GM19043 (cell line): ENCODE measurements at regions not wholly inside any gene's neighbourhood (a gene's known extent, or its start where the extent isn't known, plus 50 kb on each side); places are given as distances from the start of the nearest gene placed in this dataset.
"Not testable (repeated sequence)": the region's sequence is repeated elsewhere in the genome, so short reads cannot be mapped to it uniquely, and the experiment has no call there.

Source experiments
- ATAC-seq: cut with Tn5 transposase; IDR thresholded peaks from one replicate; pipeline ENCODE4 v1.9.1; 2021; ENCODE audit warnings: low read depth; ENCODE audit not compliant: unreplicated experiment

DNA sequence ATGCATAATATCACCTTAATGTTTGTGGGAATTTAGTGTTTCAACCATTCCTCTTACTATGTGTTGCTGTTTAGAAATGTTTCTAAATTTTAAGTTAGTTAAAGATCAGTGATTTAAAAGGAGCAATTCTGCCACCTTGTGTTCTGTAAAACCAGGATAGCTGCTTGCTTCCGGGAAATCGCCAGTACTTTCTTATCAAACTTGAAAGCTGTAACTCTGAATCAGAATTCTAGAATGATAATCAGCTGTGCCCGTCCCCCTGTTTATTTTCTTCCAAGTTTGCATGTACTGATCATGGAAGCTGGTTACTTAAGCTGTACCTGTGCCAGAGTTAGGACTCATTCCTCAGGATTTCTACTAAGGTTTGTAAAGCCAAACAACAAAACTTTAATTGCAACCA lies 656.4 kb downstream of the LTN1 start:
- no peak for ATAC-seq

DNA sequence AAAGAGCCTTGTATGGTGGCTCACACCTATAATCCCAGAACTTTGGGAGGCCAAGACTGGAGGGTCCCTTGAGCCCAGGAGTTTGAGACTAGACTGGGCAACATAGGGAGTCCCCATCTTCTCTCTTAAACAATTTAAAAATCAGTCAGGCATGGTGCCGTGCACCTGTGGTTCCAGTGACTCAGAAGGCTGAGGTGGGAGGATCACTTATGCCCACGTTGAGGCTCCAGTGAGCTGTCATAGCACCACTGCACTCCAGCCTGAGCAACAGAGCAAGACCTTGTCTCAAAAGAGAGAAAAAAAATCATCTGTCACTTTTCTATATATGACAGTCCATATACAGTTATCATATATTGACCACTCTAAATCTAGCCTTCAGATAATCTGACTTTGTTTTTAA lies 658.3 kb downstream of the LTN1 start:
- no peak for ATAC-seq

DNA sequence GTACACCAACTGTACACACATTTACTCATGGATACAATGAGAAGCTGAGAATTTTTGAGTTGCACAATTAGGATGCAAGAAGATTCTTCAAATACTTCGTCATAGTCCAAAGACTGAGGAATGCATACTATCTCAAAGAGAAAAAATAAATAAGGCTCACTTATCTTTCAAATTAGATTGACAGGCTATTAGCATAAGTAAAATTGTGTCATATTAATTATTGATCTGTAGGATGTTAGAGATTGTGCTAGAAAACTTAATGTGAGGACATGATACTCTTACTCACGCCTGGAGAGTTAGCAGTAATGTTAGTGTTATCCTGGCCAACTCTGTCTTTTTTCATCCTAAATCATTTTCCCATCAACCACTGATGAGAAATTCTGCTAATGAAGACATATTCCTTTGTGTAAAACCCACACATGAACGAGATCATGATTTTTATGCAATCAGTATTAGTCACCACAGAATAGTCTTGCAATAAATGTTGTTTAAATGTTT lies 659.0 kb downstream of the LTN1 start:
- ATAC-seq, result no peak

DNA sequence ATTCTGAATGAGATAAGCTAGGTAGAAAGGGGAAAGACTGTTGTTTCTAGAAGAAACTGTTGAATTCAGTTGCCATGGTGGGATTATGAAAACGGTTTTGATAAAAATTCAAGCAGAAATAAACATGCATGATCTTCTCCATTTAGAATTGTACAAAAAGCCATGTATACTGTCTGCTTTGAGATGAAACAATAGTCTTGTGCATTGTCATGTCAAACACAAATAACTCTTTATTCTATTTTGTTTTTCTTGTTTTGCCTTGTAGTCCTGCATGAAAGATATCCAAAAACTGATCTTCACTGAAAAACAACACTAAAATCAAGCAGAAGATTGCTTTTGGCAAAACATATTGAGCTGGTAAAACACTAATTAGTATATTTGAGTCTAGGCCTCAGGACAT lies 659.9 kb downstream of the LTN1 start:
- no peak for ATAC-seq

DNA sequence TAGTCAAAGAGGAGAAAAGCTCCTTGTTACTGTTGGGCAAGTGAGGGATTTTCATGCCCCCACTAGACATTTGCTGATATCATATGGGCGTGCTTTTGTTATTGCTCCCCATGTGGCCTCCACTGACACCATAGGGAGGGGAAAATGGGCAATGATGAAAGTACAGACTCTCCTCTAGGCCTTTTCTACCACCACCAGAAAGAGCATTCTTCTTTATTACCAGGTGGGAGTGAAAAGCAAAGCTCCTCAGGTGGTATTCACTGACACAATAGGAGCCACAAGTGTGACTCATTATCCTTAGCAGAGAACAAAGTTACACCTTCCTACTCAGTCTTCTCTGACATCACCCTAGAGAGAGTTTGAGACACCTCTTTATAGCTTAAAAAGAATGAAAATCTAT lies 667.1 kb downstream of the LTN1 start:
- no peak for ATAC-seq

DNA sequence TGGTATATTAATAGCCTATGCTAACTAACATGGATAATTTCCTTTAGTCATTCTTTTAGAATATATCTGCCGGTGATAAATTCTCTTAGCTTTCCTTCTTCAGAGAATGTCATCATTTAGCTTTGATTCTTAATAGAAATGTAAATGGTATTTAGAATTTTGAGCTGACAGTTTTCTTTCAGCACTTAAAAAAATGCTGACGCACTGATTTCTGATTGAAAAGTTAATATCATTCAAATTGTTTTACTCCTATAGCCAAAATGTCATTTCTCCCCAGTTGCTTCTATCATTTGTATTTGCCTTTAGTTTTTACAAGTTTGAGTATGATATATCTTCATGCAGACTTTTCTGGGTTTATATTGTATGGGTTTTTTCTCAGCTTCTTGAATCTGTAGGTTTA lies 668.0 kb downstream of the LTN1 start:
- ATAC-seq, result no peak

DNA sequence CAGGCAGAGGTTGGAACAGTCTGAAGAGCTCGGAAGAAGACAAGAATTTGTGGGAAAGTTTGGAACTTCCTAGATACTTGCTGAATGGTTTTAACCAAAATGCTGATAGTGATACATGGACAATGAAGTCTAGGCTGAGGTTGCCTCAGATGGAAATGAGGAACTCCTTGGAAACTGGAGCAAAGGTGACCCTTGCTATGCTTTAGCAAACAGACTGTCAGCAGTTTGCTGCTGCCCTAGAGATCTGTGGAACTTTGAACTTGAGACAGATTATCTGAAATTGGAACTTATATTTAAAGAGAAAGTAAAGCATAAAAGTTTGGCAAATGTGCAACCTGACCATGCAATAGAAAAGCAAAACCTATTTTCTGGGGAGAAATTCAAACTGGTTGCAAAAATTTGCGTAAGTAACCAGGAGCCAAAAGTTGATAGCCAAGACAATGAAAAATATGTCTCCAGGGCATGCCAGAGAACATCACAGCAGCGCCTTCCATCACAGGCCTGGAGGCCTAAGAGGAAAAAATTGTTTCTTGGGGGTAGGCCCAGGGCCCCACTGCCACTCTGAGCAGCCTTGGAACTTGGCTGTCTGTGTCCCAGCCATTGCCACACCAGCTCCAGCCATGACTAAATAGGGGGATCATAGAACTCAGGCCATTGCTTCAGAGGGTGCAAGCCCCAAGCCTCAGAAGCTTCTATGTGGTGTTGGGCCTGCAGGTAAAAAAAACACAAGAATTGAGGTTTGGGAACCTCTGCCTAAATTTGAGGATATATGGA lies 675.3 kb downstream of the LTN1 start:
- no peak for ATAC-seq

DNA sequence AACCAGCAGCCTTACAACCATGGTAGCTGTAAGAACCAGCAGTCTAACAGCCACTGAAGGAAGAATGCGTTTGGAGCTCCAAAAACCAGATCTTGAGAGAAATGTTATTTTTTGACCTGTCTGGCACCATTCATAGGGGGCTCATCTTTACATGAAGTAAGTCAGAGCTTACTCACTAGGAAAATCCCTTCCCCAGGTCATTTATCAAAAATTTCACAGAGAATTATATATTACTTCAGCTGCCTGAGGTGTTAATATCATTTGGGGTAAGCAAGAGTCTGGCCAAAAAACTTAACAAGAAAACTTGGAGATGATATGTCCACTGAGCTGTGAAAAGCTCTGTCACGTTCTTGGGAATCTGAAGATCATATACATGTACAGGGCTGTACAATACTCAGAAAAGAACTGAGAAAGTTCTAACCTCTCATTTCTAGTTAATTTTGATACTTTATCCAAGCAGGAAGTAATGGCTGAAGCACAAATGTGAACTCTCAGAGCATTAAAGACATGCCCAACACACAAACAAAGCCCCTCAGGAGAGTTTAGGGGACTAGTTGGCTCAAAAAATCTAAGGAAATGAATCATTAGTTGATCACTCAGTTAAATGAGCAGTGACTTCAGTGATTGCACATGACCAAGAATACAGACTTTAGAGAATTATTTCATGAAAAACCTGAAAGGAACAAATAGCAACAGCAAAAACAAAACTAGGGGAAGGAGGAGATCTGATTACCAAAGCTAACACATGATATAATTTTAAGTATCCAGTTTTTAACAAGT lies 681.1 kb downstream of the LTN1 start:
- no peak for ATAC-seq

DNA sequence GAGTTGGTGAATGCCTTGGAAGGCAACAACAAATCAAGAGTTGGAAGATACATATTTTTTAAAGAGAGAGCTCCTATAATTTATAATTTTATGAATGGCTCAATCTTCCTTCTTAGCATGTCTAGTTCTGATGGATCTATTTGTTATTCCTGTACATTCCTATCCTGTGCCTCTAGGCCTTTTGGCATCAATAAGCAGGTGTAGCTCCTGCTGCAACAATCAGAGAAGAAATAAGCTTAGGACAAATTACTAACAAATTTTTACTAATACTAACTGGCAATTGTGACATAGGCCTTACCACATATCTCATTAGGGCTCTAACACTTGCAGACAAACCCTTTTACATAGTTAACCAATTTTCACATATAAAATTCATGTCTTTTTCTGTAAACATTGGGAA lies 682.0 kb downstream of the LTN1 start:
- no peak for ATAC-seq

DNA sequence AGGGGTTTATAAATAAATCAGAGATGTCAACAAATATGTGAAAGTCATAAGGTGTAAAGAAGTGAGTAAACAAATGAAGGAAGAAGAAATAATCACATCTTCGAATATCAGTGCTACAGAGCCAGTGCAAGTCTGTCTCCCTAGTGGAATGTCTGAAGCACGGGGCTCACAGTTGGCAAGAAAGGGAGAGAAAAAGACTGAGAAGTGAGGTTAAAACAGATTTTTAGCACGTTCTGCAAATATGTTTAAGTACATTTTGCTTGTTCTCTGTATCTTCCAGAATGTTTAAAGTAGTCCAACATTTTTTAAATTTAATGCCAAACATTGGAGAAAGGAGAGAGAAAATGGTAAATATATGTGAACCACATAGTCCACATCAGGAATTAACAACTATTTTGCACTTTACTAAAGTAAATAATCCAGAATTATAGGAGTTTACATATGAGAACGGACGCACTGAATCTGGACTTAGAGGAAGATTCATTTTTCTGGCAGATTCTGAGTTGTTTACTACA lies 682.4 kb downstream of the LTN1 start:
- no peak for ATAC-seq

DNA sequence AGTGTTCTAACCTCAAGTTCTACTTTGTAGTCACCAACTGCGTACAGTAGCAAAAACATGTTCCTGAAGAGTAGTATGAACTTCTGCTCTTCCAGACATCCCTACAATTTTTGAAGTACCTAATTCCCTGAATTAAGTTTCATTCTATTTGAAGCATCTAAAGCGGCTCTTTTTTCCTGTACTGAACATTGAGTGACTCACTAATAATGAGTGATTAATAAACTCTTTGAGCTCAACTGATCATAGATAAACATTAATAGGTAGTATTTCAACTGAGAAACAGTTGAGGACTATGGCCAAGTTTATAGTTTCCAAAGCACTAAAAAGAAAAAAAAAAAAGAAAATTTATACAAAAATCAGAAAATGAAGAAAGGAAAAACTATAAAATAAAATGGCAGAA lies 683.1 kb downstream of the LTN1 start:
- ATAC-seq, result no peak

DNA sequence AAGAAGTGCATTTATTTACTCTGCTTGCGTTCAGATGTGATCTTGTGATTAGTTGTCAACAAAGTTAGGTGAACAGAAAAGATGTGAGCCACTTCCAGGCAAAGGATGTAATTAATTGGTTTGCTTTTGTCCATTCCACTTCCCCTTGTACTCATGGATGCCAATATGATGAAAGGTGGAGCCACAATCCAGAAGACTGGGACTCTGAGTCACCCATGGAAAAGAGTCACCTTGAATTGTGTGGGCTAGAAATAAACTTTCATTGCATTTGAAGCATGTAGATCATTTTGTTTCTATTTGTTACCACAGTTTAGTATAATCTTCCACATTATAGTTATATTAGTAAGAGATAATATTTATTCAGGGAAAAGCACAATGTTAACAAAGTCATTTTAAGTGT lies 684.2 kb downstream of the LTN1 start:
- no peak for ATAC-seq

DNA sequence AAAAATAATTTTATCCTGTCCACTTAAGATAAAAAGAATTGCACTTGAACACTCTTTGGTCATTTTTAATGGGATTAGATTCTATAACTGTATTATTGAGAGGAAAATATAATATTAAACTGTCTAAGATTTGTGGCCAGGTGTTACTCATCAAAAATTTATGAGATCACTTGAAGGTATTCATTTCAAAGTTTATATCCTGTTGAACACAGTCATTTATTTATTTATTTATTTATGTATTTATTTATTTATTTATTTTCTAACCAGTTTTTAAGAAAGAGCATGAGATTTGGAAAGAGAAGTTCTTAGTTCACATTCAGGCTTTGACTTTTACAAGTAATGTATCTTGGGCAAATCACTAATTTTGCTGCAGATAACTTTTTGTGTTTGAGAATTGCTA lies 692.7 kb downstream of the LTN1 start:
- ATAC-seq, result no peak

DNA sequence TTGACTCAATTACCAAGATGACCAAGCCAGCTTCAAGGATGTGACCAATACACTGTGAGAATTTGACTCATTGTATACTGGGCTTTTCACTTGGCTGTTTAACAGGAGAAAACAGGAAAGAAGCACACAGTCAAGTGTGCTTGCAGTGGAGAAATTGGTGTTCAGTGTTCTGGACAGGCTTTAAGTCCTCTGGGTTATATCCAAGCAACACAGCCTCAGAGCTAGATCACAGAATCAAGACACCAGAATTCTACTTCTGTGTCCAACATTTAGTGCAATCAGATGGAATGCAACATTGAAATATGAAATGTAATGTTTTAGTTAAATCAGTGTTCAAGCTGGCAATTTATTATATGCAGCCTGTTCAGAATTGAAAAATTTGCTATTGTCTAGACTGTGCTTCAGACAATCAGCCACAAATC lies 694.4 kb downstream of the LTN1 start:
- no peak for ATAC-seq

DNA sequence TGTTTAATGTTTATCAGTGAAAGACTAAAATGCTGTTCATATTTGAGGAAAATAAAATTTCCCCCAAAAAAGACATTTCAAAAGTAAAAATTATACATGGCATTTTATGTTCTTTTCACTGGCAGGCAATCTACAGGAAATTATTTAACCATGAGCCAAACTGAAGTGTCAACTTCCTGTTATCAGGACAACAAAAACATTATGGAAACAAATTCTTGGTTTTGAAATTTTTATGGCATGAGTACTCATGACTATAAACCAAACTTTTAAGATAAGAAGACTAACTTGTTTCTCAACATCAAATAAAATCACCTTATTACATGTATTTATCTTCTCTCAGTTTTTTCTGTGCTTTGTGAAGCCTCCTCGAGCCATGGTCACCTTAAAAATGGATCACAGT lies 698.6 kb downstream of the LTN1 start:
- no peak for ATAC-seq

DNA sequence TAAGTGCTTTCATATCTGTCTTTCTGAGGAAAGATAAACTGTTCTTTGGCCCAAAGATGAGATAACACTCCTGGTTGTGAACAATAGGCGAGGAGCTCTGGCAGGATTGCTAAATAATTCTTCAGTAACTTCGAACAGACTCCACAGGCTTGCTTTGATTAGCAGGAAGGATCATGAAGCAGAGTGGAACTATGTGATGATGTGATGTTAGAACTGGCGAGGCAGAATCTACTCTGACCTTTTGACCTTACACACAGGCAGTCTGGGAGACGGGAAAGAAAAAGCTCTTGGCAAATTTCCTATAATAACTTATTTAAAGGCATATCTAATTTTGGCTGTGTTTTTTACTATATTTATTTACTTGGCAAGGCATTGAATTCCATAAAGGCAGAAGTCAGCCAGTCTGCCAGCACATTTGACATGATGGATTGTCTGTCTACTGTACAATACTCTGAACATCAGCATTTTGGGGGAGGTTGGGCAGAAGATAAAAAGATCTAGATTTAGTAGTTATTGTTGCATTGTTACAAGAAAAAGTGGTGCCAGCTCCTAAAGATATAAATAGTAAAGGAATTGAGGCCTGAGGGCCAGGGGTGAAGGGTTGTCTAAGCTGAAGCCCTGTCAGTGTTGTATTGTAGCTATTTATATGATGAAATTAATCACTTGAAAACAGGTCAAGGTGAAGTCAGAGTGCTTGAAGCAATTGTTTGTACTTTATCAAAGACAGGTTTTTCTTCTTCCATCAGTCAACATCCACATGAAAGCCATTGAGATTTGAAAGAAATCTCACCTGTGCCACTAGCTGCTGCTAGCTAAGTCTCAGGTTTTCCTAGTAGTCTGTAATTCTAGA lies 708.8 kb downstream of the LTN1 start:
- ATAC-seq, result no peak

DNA sequence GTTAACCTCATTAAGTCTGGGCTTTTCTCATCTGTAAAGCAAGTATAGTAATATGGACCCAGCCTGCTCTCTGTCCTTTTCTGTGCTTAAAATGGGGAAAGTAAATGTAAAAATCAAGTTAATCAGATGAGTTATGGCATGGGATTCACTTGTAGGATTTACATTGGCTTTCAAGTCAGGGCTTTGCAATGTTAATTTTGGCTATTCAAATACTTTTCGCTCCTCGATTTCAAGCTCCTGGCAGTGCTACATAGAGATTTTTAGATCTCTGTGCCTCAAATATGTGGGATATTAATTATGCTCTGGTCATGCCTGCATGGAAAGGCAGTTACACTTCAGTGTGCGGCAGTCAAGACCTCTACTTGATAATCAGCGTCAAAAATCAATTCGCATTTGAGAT lies 709.8 kb downstream of the LTN1 start:
- ATAC-seq, result no peak

DNA sequence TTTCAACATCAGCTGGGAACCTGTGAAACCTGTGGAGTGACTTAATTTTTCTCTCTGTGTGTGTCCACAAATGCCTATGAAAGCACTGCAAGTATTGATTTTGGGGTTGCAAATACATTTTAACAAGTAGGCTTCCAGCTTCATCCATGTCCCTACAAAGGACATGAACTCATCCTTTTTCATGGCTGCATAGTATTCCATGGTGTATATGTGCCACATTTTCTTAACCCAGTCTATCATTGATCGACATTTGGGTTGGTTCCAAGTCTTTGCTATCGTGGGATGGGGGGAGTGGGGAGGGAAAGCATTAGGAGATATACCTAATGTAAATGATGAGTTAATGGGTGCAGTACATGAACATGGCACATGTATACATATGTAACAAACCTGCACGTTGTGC lies 711.3 kb downstream of the LTN1 start:
- not testable (repeated sequence) for ATAC-seq

DNA sequence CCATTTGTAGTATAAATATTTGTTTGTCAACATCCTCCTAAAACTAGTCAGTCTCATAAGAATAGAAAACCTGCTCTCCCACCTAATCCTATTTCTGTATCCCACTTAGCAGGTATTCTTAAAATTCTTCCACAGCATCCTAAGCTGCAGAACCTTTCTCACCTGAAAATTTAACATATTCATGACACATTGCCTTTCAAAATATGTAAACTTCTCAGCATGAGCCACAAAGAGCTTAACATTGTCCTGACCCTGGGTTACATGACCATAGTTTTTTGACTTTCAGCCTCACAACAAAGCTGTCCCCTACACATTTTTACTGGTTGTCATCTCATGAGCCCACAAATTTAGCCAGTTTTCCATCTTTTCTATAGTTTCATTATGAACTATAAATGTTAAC lies 712.1 kb downstream of the LTN1 start:
- no peak for ATAC-seq

DNA sequence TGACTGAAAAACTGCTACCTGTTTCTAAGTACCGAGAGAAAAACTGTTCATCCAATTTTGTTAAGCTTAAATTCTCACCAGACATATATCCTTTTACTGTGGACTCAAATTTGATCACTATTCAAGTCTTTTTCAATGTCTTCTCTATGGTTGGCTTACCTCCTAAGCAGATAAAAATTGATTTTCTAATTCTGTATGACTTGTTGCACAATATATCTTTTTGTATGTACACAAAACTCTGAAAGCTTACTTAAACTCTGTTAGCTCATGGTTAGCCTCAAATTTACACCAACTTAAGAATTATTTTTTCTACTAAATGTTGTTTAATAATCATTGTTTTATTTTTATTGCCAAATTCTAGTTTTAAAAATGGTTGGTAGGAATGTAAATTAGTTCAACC lies 715.4 kb downstream of the LTN1 start:
- no peak for ATAC-seq
